ENCODE measurements at regions not wholly inside any gene's neighbourhood (a gene's known extent, or its start where the extent isn't known, plus 50 kb on each side); places are given as distances from the start of the nearest gene placed in this dataset.

DNA sequence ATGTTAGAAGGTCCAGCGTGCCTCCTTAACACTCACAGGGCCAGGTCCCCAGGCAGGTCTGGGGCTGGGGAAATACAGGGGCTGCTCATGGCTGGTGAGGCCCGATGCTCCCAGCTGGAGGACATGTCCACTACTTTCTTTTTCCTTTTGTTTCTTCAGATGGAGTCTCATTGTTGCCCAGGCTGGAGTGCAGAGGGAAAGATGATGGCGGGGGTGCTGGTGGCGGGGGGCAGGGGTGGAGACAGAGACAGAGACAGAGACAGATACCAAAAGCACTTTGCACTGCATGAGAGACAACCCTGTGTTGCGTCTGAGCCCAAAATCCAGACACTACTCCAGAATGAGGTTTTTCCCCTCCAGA lies 211.0 kb downstream of the SH3BP4 start:
- ATAC-seq (no peak), DNase-seq (no peak)
- intact Hi-C loops (cut with DNase I) = no loop called here
- no peaks in the 10 kb centered on the region for H3K4me1 ChIP-seq
- H3K4me3 ChIP-seq = no peak overlapping the region
- no peak overlapping the region for H3K27ac ChIP-seq
- no peaks in the 10 kb centered on the region for H3K27me3 ChIP-seq
- 42% methylated on average over 3 of the region's 5 CpGs for WGBS (ENCODE audit: insufficient coverage, low coverage, low lambda C conversion rate, missing lambda C conversion rate)
- H3K9me3 ChIP-seq = no peaks in the 10 kb centered on the region
- TF ChIP-seq, protein P1, sequence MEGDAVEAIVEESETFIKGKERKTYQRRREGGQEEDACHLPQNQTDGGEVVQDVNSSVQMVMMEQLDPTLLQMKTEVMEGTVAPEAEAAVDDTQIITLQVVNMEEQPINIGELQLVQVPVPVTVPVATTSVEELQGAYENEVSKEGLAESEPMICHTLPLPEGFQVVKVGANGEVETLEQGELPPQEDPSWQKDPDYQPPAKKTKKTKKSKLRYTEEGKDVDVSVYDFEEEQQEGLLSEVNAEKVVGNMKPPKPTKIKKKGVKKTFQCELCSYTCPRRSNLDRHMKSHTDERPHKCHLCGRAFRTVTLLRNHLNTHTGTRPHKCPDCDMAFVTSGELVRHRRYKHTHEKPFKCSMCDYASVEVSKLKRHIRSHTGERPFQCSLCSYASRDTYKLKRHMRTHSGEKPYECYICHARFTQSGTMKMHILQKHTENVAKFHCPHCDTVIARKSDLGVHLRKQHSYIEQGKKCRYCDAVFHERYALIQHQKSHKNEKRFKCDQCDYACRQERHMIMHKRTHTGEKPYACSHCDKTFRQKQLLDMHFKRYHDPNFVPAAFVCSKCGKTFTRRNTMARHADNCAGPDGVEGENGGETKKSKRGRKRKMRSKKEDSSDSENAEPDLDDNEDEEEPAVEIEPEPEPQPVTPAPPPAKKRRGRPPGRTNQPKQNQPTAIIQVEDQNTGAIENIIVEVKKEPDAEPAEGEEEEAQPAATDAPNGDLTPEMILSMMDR (IDR thresholded peaks at IDR 0.05) = no peak
- TF ChIP-seq POLR2A (IDR thresholded peaks at IDR 0.05) = no peak
- no peaks in the 10 kb centered on the region for H3K36me3 ChIP-seq

DNA sequence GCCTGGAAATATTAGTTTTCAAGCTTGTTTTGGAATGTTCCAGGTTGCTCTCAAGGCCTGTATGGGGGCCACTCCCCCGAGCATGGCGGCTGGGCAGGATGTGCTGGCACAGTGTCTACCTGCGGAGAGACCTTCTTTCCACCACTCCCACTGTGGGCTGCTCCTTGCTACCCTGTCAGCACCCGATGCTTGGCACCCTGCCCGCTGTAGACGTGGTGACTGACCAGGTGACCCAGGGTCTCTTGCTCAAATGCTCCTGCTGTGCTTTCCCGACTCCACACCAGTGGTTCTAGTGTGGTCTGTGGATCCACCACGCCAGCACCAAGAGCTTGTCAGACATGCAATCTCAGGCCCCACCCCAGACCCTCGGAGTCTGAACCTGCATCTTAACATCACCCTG lies 213.3 kb downstream of the SH3BP4 start:
- Histone ChIP-seq H3K36me3 (no peaks in the 10 kb centered on the region), H3K4me3 (no peak overlapping the region), H3K9me3 (no peaks in the 10 kb centered on the region), H3K4me1 (no peaks in the 10 kb centered on the region), H3K27ac (no peak overlapping the region), H3K27me3 (no peaks in the 10 kb centered on the region)
- 47% methylated on average over 2 of the region's 9 CpGs for WGBS (ENCODE audit: insufficient coverage, low coverage, low lambda C conversion rate, missing lambda C conversion rate)
- DNase-seq = no peak
- ATAC-seq = no peak
- no peak for TF ChIP-seq POLR2A (IDR thresholded peaks at IDR 0.05)
- TF ChIP-seq, protein P1 (IDR thresholded peaks at IDR 0.05) = no peak
- intact Hi-C loops (cut with DNase I) = no loop called here

DNA sequence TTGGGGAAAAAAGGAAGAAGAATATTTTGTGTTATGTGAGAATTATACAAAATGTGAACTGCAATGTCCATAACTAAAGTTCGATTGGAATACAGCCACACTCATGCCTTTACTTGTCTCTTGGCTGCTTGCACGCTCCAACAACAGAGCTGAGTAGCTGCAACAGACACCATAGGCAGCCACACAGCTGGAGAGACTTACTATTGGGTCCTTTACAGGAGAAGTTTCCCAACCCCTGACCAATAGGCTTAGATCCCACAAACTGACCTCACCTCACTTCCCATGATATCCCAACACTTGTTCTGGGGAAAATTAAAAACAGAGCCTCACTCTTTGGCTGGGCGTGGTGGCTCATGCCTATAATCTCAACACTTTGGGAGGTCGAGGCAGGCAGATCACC lies 213.8 kb downstream of the SH3BP4 start:
- Histone ChIP-seq H3K9me3 (no peaks in the 10 kb centered on the region), H3K27ac (no peak overlapping the region), H3K27me3 (no peaks in the 10 kb centered on the region), H3K4me3 (no peak overlapping the region), H3K36me3 (no peaks in the 10 kb centered on the region), H3K4me1 (no peaks in the 10 kb centered on the region)
- intact Hi-C loops (cut with DNase I) = no loop called here
- DNase-seq (no peak), ATAC-seq (no peak)
- TF ChIP-seq POLR2A (IDR thresholded peaks at IDR 0.05) = no peak
- 55% methylated on average over 4 of the region's 4 CpGs for WGBS (ENCODE audit: insufficient coverage, low coverage, low lambda C conversion rate, missing lambda C conversion rate)

DNA sequence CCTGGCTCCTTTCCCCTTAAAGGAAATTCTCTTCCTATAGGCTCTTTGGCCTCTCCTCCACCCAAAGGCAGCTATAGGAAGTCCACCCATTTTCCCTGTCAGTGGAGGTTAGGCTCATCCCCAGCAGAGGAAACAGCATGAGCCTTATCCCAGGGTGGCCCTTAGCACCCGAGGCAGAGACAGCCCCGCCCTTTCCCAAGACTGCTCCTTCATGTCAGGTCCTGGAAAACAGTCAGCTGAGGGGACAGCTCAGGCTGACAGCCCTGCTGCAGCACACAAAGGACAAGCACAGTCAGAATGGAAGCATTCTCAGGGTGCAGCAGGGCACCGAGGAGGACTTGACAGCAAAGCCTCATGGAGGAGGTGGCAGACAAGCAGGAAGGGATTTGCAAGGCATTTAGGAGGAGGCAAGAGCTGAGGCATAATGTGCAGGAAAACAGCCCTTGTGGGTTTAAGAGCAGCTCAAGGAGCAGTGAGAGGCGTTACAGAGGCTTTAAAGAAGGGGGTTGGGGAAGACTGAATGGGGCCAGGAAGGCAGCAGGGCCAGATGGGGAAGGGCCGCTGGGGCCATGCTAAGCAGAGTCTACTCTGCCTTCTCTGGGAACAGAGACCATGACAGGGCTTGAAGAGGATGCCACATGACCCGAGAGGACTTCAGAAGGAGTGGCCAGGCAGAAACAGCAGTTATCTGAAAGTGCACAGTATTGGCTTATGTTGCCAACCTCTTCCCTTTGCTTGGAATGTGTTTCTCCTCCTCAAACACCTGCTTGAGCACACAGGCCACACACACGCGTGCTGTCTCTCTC lies 216.6 kb downstream of the SH3BP4 start:
- H3K27ac ChIP-seq = no peak overlapping the region
- no peak for ATAC-seq
- H3K4me3 ChIP-seq = no peak overlapping the region
- DNase-seq = no peak
- H3K27me3 ChIP-seq = no peaks in the 10 kb centered on the region
- H3K4me1 ChIP-seq = no peaks in the 10 kb centered on the region
- H3K9me3 ChIP-seq = no peaks in the 10 kb centered on the region
- WGBS (ENCODE audit: insufficient coverage, low coverage, low lambda C conversion rate, missing lambda C conversion rate) = 43% methylated on average over 3 of the region's 8 CpGs
- TF ChIP-seq, protein P1 (IDR thresholded peaks at IDR 0.05) = no peak
- no peak for TF ChIP-seq POLR2A (IDR thresholded peaks at IDR 0.05)
- H3K36me3 ChIP-seq = no peaks in the 10 kb centered on the region
- intact Hi-C loops (cut with DNase I) = no loop called here

DNA sequence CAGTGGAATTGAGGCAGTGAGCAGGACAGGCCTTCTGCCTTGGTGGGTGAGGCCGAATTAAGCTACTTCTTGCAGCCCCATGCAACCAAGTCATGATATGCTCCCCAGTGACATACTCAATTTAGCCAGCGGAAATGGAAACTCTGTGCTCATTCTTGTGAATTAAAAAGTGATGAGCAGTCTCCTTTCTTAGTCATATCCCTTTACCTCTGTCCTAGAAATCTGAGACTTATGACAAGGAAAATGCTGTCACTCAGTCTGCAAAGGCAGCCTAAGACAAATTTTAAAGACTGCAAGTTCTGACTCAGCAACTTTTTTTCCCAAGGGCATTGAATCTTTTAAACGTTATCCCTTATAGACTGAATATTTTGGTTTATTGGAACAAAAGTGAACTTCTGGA lies 218.2 kb downstream of the SH3BP4 start:
- intact Hi-C loops (cut with DNase I) = no loop called here
- 61% methylated on average over 3 of the region's 3 CpGs for WGBS (ENCODE audit: insufficient coverage, low coverage, low lambda C conversion rate, missing lambda C conversion rate)
- no peak overlapping the region for H3K27ac ChIP-seq

More for the DNA sequence above, 218.2 kb downstream of the SH3BP4 start:
- DNase-seq (no peak), ATAC-seq (no peak)
- Histone ChIP-seq H3K27me3 (no peaks in the 10 kb centered on the region), H3K4me1 (no peaks in the 10 kb centered on the region), H3K36me3 (no peaks in the 10 kb centered on the region), H3K9me3 (no peaks in the 10 kb centered on the region), H3K4me3 (no peak overlapping the region)
- no peak for TF ChIP-seq POLR2A (IDR thresholded peaks at IDR 0.05)
- TF ChIP-seq, protein P1 (IDR thresholded peaks at IDR 0.05) = no peak
